Right cardiac atrium (tissue), 5 donors: ENCODE measurements at regions not wholly inside any gene's neighbourhood (a gene's known extent, or its start where the extent isn't known, plus 50 kb on each side); places are given as distances from the start of the nearest gene placed in this dataset.

Experiments used
- ATAC-seq, 2 donors: fragments of 200-7000 bp; cut with Tn5 transposase; one replicate each; pipeline versions ENCODE4 v1.8.0 to v1.9.1; 2020; ENCODE audit warnings: moderate library complexity in 2 of 2, mild to moderate bottlenecking in 1 of 2
- DNase-seq, 3 donors: peaks; one replicate each; pipeline ENCODE4 v3.0.0-alpha.2; 2020
- H3K27ac ChIP-seq: one replicate; pipeline ENCODE4 v1.5.1; 2013; ENCODE audit warnings: mild to moderate bottlenecking, low read length, control low read depth, moderate library complexity
- H3K27me3 ChIP-seq: one replicate; pipeline ENCODE4 v1.6.1; 2013; ENCODE audit not compliant: control insufficient read depth, insufficient read depth
- H3K4me1 ChIP-seq: one replicate; pipeline ENCODE4 v1.6.1; 2013; ENCODE audit warnings: low read length; ENCODE audit not compliant: control insufficient read depth, insufficient read depth
- H3K4me3 ChIP-seq: one replicate; pipeline ENCODE4 v1.5.1; 2013; ENCODE audit warnings: low read length, control low read depth
- H3K9me3 ChIP-seq: one replicate; pipeline ENCODE4 v1.6.1; 2013; ENCODE audit warnings: low read length; ENCODE audit not compliant: control insufficient read depth
- WGBS: extraction: QIAGEN DNeasy Blood & Tissue Kit; methylation state at CpG from one replicate; pipeline ENCODE4 v1.1.7; 2013; 5-methylcytosine and 5-hydroxymethylcytosine counted together
- intact Hi-C, 4 donors: fragments of 100-400 bp; cut with DNase I; formaldehyde crosslinking; loops; one replicate each; pipeline versions ENCODE4 v1.11.0 to v1.14.0; 2022 to 2023
- donor health status: healthy with polysubstance abuse.
- donor health status: DM: no; HTN: yes; CAD: no.
- donor health status: DM: no; HTN: no; CAD: no.
- donor health status: DM: no; HTN: yes; CAD: no; lungs with severe emphysema.
- donor health status: DM: yes; HTN: yes; CAD: no.

DNA sequence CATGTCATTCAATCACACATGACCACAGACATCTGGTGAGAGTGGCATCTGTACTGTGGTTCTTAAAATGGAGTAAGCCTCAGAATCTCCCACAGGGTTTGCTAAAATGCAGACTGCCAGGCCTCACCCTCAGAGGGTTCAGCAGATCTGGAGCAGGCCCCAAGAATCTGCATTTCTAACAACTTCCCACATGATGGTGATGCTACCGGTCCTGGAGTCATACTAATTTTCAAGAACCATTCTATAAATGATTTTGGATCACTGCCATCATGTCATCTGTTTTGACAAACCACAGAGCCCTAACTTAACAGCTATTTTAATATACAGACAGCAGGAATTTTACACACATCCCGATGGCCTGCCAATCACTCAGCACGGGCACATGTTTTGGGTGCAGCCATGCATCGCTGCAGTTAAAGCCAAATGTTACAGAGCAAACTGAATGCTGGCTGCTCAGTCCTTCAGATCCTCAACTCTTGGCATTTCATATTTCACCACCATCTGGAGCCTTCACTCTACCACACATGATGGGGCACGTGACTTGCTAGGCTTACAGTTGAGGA lies 792.1 kb upstream of the AMELY start:
- Histone ChIP-seq H3K27ac (no peak overlapping the region), H3K27me3 (no peaks in the 10 kb centered on the region), H3K4me1 (no peaks in the 10 kb centered on the region), H3K4me3 (no peak overlapping the region), H3K9me3 (no peaks in the 10 kb centered on the region)
- ATAC-seq (no peak), DNase-seq (no peak)
- WGBS, result 63% methylated on average over 5 of the region's 5 CpGs
- intact Hi-C loops, result no loop called here

DNA sequence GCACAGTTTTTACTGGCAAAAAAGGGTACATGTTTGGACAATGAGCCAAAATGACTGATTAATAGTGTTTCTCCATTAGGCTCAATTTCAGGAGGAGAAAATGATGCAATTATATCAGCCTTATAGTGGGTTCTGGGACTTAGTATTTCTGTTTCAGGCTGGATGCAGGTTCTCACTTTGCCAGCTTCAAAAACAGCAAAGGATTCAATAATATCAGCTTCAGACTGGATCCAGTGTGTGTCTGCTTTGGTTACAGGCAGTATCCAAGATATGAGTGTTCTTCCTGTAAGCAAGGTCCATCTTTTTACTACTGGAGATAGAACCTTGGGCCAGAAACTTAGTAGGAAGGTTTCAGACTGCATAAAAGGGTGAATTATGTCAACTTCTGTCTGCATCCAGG lies 790.9 kb upstream of the AMELY start:
- H3K4me3 ChIP-seq, result no peak overlapping the region
- no peaks in the 10 kb centered on the region for H3K27me3 ChIP-seq
- H3K27ac ChIP-seq, result no peak overlapping the region
- ATAC-seq, result no peak
- intact Hi-C loops, result no loop called here
- DNase-seq, result no peak
- H3K9me3 ChIP-seq, result no peaks in the 10 kb centered on the region
- H3K4me1 ChIP-seq, result no peaks in the 10 kb centered on the region

DNA sequence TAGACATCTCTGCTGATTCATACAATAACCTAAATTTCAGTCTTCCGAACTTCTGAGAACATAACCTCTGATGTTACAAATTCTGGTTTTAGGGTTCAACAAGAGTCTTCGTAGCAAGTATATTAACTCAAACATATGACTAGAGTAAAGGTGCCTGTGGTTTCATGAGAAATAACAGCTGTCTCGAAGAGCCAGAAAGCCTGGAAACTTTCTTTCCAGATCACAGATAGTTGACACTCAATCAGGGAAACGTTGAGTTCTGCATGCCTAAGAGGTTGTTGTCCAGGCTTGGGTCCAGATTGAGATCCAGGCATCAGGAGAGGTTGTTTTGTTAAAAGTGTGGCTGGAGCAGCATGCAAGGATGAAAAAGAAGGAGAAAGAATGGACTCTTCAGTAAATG lies 790.1 kb upstream of the AMELY start:
- no peak for ATAC-seq
- Histone ChIP-seq H3K4me3 (no peak overlapping the region), H3K27me3 (no peaks in the 10 kb centered on the region), H3K27ac (no peak overlapping the region), H3K4me1 (no peaks in the 10 kb centered on the region), H3K9me3 (no peaks in the 10 kb centered on the region)
- 57% methylated on average over 4 of the region's 4 CpGs for WGBS
- intact Hi-C loops, result no loop called here
- no peak for DNase-seq

DNA sequence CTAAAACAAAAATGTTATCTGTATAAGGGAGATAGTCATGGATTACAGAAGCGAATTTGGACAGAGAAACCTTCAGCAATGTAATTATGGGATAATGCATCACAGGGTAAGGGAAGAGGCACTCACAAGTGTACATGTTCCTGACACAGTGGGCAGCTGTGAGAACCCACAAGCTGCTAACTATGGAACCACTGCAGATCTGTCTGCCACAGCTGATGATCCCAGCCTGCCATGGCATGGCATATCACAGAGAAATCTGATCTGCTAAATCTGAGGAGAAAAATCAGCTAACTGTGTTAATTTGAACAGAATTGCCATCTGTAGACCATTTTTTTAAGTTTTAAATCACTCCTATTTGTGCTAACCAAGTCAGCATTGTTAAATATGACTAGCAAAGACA lies 786.0 kb upstream of the AMELY start:
- 77% methylated on average over 1 of the region's 1 CpG for WGBS
- no peak for DNase-seq
- no peak overlapping the region for H3K4me3 ChIP-seq
- no peaks in the 10 kb centered on the region for H3K4me1 ChIP-seq
- H3K9me3 ChIP-seq, result no peaks in the 10 kb centered on the region
- no peaks in the 10 kb centered on the region for H3K27me3 ChIP-seq
- intact Hi-C loops, result no loop called here
- no peak for ATAC-seq
- no peak overlapping the region for H3K27ac ChIP-seq

DNA sequence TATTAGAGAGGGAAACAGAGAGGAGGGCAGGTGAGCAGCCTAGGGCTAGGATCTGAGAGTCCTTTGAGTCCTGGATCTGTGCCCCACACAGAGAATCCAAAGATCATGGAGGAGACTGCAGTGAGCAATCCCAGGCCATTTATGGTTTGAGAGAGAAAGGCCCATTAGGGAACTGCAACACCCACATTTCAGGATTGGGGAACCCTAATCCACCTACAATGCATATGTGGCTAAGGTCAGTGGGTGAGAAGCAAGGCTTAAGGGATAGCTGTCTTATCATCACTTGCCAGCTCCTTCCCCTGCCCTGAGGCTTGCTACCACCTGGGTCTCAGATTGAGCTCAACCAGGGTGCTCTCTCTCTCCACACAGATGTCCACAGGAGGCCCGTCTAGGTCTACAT lies 781.1 kb upstream of the AMELY start:
- H3K9me3 ChIP-seq, result no peaks in the 10 kb centered on the region
- ATAC-seq (no peak), DNase-seq (no peak)
- H3K4me3 ChIP-seq, result no peak overlapping the region
- no peak overlapping the region for H3K27ac ChIP-seq
- intact Hi-C loops, result no loop called here
- no peaks in the 10 kb centered on the region for H3K4me1 ChIP-seq
- WGBS, result 57% methylated on average over 1 of the region's 1 CpG
- no peaks in the 10 kb centered on the region for H3K27me3 ChIP-seq

DNA sequence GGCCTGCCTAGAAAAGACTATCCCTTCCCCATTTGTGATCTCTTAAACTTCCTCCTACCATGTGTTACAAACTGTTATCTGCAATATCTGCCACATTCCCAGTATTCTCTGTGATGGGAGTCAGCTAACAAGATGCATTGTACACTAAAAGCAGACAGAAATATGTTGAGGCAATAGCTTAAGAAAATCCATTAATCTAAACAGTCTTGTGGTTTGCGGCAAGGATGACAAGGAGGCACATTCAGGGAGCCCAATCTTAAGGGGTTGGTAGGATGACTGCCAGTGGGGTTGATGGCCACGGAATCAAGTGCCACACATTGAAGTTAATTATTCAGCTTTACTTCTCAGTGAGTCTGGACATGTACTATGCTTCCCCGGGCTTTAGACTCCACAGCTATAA lies 775.5 kb upstream of the AMELY start:
- 90% methylated on average over 3 of the region's 3 CpGs for WGBS
- Histone ChIP-seq H3K4me1 (no peaks in the 10 kb centered on the region), H3K9me3 (no peaks in the 10 kb centered on the region), H3K27ac (no peak overlapping the region), H3K4me3 (no peak overlapping the region), H3K27me3 (no peaks in the 10 kb centered on the region)
- ATAC-seq (no peak), DNase-seq (no peak)
- intact Hi-C loops, result no loop called here

DNA sequence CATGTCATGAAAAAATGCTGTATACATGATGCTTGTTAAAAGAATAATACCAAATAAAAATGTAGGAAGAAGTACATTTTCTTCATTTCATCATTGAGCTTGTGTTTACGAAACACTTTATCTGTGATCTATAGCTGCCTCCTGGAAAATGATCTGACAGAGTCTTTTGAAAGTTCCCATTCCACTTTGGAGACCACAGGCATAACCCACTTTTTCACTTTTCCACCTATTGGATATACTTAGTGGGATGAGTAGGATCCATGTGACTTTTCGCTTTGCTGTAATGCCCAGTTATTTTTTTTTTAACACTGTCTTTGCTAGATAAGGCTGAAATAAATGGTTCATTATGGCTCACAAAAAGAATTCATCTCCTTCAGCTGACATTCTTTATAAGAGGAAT lies 773.0 kb upstream of the AMELY start:
- DNase-seq (no peak), ATAC-seq (no peak)
- intact Hi-C loops, result no loop called here
- Histone ChIP-seq H3K27ac (no peak overlapping the region), H3K27me3 (no peaks in the 10 kb centered on the region), H3K4me3 (no peak overlapping the region), H3K9me3 (no peaks in the 10 kb centered on the region), H3K4me1 (no peaks in the 10 kb centered on the region)
- WGBS, result 74% methylated on average over 2 of the region's 2 CpGs

DNA sequence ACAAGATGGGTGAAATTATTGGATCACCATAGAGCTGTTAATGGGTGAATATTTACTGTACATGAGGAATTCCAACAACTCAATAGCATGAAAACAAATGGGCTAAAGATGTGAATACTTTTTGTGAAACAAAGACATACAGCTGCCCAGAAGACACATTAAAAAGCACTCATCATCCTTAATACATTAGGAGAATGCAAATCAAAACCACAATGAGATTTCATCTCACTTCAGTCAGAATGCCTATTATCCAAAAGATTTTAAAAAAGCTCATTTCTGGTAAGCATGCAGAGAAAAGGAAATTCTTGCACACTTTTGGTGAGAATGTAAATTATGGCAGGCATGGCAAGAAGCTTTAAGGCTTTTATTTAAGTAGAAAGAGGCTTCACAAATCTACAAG lies 770.8 kb upstream of the AMELY start:
- Histone ChIP-seq H3K4me1 (no peaks in the 10 kb centered on the region), H3K9me3 (no peaks in the 10 kb centered on the region), H3K27ac (no peak overlapping the region), H3K27me3 (no peaks in the 10 kb centered on the region), H3K4me3 (no peak overlapping the region)
- intact Hi-C loops, result no loop called here
- DNase-seq, result no peak
- ATAC-seq, result no peak

DNA sequence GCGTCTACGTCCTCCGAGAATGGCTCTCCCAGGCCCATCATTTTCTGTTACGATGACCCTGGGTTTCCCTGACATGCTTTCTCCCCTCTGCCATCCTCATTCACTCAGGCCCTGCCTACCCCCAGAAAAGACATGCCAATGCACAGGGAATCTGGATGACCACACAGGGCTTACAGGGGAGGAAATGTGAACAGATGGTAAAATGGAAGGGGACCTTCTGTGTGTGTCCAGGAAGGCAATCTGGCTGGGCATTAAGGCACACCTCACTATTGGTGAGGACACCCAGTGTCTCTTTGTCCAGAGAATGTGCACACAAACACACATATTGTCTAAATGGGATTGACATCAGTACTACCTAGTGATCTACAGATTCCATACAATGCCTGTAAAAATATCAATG lies 769.9 kb upstream of the AMELY start:
- Histone ChIP-seq H3K27me3 (no peaks in the 10 kb centered on the region), H3K4me3 (no peak overlapping the region), H3K9me3 (no peaks in the 10 kb centered on the region), H3K27ac (no peak overlapping the region), H3K4me1 (no peaks in the 10 kb centered on the region)
- 93% methylated on average over 4 of the region's 4 CpGs for WGBS
- DNase-seq (no peak), ATAC-seq (no peak)
- intact Hi-C loops, result no loop called here

DNA sequence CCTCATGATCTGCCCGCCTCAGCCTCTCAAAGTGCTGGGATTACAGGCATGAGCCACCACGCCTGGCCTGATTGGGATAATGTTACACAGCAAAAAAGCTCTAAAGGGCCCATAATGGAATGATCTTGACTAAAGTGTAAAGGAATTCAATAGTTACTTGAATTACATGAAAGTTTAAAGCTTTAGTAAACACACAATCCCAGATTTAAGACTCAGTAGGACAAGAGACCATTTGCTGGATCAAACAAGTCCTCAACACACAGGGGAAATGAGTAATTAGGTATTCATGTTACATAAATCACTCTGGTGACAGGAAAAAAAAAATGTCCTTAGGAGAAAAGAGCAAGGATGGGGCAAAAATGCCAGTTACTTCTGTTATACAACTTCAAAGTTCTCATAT lies 762.9 kb upstream of the AMELY start:
- WGBS, result 96% methylated on average over 2 of the region's 2 CpGs
- intact Hi-C loops, result no loop called here
- no peak for ATAC-seq

DNA sequence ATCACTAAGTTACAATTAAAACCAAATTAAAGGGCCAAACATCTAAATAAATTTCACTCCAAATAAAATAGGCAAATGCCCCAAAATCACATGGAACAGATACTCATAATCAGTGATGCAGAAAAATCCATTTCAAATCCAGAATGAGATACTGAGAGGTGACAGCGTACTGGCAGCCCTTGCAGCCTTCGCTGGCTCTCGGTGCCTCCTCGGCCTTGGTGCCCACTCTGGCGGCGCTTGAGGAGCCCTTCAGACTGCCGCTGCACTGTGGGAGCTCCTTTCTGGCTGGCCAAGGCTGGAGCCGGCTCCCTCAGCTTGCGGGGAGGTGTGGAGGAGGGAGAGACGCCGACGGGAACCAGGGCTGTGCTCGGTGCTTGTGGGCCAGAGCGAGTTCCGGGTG lies 761.2 kb upstream of the AMELY start:
- H3K27me3 ChIP-seq, result no peaks in the 10 kb centered on the region
- H3K27ac ChIP-seq, result no peak overlapping the region
- DNase-seq (no peak), ATAC-seq (no peak)
- no peak overlapping the region for H3K4me3 ChIP-seq
- no peaks in the 10 kb centered on the region for H3K4me1 ChIP-seq
- intact Hi-C loops, result no loop called here
- WGBS, result 93% methylated on average over 15 of the region's 15 CpGs
- no peaks in the 10 kb centered on the region for H3K9me3 ChIP-seq

More for the DNA sequence above, 762.9 kb upstream of the AMELY start:
- Histone ChIP-seq H3K4me3 (no peak overlapping the region), H3K27me3 (no peaks in the 10 kb centered on the region), H3K9me3 (no peaks in the 10 kb centered on the region), H3K4me1 (no peaks in the 10 kb centered on the region), H3K27ac (no peak overlapping the region)
- DNase-seq, result no peak

DNA sequence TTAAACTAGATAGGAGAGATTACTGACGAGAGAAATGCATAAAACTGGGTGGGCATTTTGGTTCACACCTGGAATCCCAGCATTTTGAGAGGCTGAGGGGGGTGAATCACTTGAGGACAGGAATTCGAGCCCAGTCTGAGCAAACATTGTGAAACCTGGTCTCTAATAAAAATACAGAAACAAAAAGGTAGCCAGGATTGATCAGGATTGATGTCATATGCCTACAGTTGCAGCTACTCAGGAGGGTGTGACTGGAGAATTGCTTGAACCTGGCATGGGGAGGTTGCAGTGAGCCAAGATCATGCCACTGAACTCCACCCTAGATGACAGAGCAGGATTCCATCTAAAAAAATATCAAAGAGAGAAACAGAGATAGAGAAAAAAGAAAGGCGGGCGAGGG lies 751.7 kb upstream of the AMELY start:
- no peak for ATAC-seq

More for the DNA sequence above, 751.7 kb upstream of the AMELY start:
- Histone ChIP-seq H3K27ac (no peak overlapping the region), H3K27me3 (no peaks in the 10 kb centered on the region), H3K4me3 (no peak overlapping the region), H3K4me1 (no peaks in the 10 kb centered on the region), H3K9me3 (no peaks in the 10 kb centered on the region)
- intact Hi-C loops, result no loop called here
- DNase-seq, result no peak
- WGBS, result 81% methylated on average over 4 of the region's 4 CpGs
